HG02973 (cell line): ENCODE measurements at regions not wholly inside any gene's neighbourhood (a gene's known extent, or its start where the extent isn't known, plus 50 kb on each side); places are given as distances from the start of the nearest gene placed in this dataset.

Experiments
- ATAC-seq: cut with Tn5 transposase; IDR thresholded peaks from one replicate; pipeline ENCODE4 v1.9.1; 2021; ENCODE audit warnings: moderate library complexity; ENCODE audit not compliant: unreplicated experiment

DNA sequence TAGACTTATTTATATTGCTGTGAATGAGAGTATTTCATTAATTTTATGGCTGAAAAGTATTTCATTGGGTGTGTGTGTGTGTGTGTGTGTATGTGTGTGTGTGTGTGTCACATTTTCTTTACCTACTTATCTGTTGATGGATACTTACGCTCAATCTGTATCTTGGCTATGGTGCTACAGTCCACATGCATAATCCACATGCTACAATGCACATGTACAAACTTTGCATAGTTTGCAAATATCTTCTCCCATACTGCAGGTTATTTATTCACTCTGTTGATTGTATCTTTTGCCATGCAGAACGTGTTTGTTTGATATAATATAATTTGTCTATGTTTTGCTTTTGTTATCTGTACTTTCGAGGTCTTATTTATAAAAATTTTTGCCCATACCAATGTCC, 167.8 kb downstream of the RAB28 start:
- no peak for ATAC-seq

DNA sequence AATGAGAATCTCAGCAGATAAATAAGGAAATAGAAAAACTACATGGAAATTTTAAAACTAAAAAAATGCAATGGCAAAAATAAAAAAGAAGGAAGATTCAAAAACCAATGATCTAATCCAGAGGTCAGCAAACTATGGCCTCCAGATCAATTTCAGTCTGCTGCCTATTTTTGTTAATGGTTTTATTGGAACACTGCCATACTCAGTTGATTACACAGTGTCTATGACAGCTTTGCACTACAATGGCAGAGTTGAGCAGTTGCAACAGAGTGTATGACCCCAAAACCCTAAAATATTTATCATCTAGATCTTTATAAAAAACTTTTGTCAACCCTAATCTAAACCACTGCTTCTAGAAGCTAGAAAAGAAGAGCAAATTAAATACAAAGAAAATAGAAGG, 170.3 kb downstream of the RAB28 start:
- no peak for ATAC-seq

DNA sequence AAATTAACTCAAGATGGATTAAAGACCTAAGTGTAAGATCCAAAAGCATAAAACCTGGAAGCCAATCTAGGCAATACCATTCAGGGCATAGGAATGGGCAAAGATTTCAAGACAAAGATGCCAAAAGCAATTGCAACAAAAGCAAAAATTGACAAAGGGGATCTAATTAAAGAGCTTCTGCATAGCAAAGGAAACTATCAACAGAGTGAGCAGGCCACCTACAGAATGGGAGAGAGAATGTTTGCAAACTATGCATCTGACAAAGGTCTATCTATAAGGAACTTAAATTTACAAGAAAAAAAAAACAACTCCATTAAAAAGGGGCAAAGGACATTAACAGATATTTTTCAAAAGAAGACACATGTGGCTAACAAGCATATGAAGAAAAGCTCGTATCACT, 171.9 kb downstream of the RAB28 start:
- no peak for ATAC-seq

DNA sequence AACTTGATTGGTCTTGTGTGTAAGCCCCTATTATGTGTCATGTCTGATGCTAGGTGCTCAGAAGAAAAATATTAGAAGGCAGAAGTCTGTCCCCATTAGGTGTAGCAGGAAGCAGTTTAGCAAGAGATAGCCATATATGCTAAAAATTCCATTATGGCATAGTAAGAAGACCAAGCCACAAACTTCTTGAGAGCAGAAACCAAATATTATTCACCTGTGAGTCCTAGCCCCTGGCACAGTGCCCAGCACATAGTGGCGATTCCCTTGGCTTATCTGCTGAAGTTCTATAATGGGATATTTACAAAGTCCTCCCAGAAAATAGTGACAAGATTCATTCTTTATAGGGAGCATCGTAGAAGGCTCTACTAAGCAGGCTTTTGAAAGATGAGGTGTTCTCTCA, 174.4 kb downstream of the RAB28 start:
- no peak for ATAC-seq

DNA sequence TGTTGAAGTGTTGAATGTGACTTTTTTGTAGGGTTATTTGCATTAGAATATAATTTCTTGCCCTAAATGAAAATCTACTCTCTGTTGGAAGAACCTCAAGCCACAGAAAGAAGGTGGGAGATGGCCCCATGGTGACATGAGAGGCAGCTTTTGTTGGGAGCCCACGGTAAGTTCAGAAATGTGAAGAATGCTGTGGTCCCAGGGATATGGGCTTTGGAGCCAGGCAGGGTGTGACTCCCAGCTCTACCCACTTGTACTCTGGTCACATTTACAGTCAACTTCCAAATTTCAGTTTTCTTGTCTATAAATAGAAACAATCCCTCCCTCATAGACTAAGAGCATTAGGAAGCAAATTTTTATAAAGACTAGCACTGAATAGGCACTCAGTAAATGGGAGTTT, 177.8 kb downstream of the RAB28 start:
- no peak for ATAC-seq

DNA sequence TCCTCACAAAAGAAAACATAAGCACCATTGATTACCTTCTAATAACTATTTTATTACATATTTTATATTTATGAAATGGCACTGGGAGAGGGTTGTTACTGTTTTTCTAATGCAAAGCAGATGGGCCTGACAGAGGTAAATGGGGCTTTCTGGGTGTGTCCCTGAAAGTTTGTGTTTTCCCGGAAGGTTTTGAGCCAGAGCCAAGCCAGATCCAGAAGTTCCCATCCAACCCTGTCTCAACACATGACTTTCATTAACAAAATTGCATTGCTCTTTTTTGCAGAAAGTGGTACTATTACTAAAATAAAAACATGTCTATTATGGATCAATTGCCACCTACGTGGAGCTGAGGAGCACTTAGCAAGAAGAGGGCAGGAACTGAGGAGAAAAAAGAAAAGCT, 181.3 kb downstream of the RAB28 start:
- no peak for ATAC-seq

DNA sequence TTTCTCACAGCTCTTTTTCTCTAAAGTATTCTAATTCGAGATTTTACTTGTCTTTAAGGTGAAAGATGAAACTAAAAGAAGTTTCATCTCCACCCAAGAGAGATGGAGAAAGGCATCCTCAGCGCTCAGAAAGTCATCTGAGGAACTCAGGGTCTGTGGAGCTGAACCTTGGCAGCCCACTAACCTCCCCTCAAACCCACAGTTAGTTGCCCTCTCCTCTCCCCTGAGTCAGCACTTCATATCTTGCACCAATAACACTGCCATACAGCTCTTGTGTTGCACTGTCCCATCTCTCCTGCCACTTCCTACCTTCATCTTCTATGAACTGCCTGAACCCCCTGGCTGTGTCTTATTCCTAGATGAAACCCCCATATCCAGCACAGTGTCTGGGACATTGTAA, 184.8 kb downstream of the RAB28 start:
- ATAC-seq, result no peak

DNA sequence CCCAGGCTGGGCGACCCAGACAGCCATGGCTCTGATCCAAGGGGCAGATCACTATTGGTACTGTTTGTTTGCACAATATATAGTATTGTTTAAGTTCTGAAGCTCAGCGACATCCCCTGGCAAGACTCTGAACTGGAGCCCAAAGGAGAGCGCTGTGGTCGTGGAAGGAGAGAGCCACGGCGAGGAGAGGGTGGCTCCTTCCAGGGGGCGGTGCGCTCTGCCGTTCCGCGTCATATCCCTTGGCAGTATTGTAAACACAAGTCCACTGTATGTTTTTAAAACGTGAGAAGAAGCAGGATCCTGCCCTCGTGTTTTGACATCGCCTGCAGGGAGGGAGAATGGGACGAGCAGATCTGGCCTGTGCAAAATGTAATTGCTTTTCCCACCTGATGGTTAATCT, 185.5 kb downstream of the RAB28 start:
- no peak for ATAC-seq

DNA sequence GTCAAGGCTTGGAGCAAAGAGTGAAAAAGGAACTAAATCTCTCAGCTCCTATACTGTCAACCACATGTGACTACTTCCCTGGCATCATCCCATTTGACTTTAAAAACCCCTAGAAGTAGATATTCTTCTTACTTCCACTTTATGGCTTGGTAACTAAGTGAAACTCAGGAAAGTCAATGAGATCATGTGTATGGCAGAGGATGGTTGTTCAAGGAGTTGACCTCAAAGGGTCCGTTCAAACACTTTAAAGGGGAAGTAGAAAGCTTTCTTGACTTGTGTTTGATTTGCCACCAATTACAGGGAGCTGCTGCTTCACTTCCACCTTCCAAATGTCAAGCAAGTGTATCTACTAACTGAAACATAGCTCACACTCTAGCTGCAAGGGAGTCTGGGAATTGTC, 187.2 kb downstream of the RAB28 start:
- no peak for ATAC-seq

DNA sequence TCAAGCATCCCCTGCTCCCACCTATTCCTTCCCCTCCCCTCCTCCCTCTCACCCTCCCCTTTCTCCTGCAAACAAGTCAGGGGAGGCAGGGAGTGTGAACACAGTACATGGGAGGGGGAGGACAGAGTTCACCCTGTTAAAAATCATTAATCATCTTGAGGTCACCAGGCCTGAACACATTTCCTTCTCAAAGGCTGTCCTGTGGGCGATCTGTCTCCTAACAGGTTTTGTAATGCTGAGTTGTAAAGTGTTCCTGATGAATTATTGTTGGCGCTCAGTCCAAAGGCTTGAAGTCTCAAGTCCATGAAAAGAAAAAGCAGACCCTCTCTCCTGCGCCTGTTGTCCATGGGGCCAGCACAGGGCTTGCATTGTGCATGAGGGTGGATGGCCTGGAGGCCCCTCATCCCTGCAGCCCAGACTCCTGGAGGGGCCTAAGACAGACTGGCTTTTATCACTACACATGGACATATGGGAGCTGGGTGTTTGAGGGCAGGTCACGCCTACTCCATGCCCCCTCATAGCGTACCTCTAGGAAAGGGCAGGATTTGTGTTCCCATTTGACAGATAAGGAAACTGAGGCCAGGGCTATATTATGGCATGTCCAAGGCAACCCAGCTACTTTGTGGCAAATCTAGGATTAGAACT, 189.1 kb downstream of the RAB28 start:
- no peak for ATAC-seq

DNA sequence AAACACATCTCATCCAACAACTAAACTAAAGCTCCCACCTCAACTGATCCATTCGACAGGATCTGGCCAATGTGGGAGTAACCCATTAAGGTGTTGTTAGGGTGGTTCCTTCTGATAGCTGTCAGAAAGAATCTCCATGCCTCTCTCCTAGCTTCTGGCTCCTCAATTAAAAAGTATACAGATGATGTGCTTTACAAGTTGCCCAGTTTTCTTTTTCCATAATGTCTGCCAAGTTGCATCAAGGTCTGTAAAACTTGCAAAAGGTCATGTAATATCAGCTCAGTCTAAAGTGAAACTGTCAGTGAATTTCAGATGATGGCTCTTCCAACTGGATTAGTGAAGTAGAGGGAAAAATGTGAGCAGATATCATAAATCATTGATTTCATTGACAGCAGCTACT, 191.8 kb downstream of the RAB28 start:
- no peak for ATAC-seq

DNA sequence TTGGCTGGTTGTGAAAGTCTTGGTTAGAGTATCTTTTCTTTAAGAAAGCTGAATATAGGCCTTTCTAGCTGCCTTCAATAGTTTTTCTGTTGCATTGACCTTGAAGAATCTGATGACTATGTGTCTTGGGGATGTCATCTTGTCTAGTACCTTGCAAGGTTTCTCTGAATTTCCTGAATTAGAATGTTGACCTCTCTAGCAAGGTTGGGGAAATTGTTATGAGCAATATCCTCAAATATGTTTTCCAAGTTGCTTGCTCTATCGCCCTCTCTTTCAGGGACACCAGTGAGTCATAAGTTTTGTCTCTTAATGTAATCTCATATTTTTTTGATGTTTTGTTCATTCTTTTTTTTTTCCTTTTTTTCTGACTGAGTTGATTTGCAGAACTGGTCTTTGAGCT, 194.7 kb downstream of the RAB28 start:
- no peak for ATAC-seq

DNA sequence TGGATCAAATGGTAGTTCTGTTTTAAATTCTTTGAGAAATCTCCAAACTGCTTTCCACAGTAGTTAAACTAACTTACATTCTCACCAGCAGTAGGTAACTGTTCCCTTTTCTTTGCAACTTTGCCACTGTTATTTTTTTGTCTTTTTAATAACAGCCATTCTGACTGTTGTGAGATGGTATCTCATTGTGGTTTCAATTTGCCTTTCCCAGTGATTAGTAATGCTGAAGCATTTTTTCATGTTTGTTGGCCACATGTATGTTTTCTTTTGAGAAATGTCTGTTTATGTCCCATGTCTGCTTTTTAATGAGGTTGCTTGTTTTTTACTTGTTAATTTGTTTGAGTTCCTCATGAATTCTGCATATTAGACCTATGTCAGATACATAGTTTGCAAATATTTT, 198.8 kb downstream of the RAB28 start:
- ATAC-seq, result no peak

DNA sequence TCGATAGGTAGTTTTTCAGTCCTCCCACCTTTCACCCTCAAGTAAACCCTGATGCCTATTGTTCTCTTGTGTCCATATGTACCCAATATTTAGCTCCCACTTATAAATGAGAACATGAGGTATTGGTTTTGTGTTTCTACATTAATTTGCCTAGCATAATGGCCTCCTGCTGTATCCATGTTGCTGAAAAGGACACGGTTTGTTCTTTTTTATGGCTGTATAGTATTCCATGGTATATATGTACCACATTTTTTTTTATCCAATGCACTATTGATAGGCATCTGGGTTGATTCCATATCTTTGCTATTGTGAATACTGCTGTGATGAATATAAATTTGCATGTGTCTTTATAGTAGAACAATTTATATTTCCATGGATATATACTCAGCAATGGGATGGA, 199.2 kb downstream of the RAB28 start:
- no peak for ATAC-seq

DNA sequence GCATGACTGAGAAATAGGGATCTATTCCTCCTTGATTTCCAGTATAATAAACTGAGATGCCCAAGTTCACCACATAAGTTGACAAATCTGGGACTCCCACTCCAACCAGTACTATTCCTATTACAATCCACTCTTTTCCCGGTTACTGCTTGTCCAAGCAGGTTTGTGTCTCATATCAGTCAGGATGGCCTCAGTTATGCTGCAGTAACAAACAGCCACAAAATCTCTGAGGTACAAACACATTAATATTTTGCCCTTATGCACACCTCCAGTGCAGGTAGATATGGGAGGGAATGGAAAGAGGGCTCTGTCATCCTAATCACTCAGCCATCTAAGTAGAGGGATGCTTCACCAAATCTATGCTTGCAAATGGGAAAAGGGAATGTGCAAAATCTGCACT, 207.8 kb downstream of the RAB28 start:
- ATAC-seq, result no peak

DNA sequence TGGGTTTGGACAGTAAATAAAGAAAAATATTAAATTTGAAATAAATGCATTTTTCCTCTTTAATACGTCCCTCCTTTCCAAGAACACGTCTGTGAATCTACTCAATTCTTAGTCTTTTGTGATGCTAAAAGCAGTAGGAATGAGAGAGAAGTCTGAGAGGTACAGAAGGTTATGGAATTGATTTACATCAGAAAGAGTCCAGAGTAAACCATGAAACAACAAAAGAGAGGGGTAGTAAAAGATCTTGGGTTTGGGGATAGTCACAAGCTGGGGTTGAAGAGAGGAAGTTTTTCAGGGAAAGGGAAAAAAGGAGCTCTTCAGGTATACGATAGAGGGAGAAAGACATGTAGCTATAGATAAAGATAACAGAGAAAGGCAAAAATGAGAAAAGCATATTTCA, 215.4 kb downstream of the RAB28 start:
- ATAC-seq, result no peak

DNA sequence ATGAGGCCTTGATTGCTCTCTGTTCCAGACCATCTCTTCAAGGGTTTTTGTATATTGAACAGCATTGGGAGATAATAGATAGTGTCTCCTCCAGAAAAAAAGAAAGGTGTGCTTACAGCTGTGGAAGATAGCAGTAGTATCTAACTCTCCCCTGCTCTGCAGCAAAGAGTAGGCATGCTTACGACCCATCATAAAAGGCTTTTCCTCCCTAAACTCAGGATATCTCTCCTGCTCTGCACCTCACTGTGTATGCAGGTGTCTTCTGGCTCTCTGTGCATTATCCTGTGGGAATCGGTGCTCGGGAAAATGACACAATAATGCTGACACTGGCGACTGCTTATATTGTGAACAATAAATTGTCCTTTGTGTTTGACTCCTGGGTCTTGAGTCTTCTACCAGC, 216.0 kb downstream of the RAB28 start:
- ATAC-seq, result no peak

DNA sequence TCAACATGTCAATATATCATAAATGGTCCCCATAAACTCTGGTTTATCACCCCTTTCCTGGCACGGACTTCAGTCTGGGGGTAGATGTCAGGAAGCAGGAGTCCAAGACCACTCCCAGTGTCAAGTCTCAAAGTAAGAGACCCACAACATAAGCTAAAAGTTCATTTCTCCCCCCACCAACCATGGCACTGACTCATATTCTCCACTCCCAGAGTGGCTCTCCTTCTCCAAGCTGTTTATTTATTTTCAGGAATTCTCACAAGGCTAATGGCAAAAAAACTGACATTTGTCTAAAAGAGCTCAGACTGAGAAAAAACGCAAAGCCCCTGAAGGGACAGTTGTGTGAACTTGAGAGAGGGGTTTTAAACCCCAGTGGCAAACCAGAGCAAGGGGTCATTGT, 217.0 kb downstream of the RAB28 start:
- ATAC-seq, result no peak

DNA sequence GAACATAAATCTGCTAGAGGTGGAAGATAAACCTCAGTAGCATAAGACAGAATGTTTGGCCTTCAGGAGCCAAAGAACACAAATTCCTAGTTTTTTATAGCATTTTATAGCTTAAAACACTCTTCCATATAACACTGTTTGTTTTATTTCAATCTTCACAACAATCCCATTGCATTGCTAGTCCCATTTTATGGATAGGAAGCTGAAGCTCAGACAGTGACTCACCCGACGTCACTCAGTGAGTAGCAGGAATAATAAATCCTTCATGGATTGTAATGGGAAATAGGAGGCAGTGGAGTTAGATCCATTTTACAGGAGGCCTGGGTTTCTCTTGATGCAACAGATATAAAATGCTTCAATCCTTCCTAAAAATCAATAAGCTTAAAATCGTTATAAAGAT, 217.5 kb downstream of the RAB28 start:
- no peak for ATAC-seq

DNA sequence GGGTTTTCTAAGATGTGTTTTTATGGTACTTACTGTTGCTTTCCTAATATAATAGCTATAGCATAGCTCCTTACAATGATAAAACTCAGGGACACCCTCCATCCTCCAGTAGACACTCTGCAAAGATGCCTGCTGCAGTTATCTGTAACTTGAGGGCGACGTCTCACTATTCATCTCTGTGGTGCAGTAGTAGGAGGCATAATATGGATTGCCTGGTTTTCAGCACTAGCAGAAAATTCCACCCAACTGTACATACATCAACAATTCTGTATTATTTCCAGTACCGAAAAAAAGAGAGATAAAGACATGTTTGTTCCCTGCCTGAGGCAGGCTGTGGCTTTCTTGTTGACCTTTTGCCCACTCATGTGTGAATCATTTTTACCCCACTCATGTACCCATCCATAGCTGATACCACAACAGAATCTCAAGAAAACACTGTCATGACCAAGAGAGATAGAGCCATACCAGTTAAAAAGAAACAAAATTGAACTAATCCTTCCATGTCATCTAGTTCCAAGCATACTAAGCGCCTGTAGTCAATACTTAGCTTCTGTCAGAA, 220.1 kb downstream of the RAB28 start:
- no peak for ATAC-seq

DNA sequence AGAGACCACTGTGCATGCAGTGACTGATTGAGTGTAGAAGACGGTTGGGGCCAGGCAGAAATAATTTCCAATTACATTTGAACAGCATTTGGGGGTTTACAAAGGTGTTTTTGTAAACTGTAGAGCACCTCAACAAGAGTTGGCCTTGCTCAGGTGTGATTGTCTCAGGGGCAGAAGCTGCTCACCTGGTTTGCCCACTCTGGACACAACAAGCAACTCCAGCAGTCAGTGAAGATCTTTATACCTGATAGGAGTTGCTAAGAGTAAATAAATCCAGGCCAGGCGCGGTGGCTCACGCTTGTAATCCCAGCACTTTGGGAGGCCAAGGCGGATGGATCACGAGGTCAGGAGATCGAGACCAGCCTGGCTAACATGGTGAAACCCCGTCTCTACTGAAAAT, 221.3 kb downstream of the RAB28 start:
- no peak for ATAC-seq

DNA sequence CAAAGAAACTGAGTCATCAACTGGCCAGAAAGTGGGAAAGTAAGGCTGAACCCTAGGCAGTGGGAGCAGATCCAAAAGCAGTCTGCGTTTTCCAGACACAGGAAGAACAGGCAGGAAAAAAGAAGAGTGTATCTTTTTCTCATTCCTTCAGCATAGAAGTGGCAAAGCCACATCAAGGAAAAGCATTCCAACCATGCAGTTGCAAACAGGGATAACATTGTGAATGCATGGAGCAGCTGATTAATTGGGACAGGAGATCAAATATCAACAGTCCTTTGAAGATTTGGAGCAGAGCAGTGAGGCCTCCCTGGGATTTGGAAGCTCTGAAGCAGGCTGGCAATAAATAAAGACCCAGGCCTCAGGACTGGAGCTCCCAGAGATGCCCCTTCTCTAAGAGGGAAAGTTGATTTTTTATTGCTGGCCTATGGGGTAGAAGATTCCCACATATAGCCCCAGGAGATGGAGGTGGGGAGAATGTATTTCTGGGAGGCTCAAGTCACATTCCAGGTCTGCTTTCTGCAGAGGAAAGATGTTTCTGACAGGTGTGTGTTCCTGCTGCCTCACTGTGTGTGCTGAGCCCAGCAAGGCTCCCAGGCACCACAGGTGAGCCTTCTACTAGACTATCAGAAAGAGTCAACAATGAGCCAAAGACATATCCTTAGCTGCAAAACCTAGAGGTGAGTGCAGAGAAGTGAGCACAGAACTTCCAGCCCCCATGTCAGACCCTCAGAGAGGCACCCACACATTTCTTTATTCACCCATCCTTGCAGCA, 222.5 kb downstream of the RAB28 start:
- ATAC-seq, result no peak

DNA sequence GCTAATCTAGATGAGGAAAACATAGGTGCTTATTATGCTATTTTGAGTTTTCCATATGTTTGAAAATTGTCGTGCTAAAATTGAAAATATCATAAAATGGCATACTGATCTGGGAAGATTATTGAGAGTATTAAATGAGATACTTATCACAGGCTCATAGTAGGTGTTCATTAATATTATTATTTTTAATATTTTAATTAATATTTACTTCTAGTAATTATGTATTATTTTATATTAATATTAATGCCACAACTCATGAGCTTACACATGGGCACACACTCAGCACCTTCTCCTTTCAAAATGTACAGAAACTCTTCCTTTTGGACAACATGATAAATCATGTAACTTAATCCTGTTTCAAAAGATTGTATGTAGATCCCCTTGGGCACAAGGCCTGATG, 223.6 kb downstream of the RAB28 start:
- no peak for ATAC-seq
